ENCODE measurements at regions not wholly inside any gene's neighbourhood (a gene's known extent, or its start where the extent isn't known, plus 50 kb on each side); places are given as distances from the start of the nearest gene placed in this dataset.

- in situ Hi-C loops (cut with MboI; ENCODE audit: low pct_unique_long_range_greater_than_20kb, low sequenced_read_pairs, unreplicated experiment), result no loop called here
- TF ChIP-seq CTCF (IDR thresholded peaks at IDR 0.05; ENCODE audit: extremely low read depth, insufficient read depth, missing control alignments), result no peak
- no peak for DNase-seq (ENCODE audit: low spot score)
Observed at GRCh38 chr1:55466373-55466772, 251.2 kb upstream of the USP24 start.

- in situ Hi-C loops (cut with MboI; ENCODE audit: low pct_unique_long_range_greater_than_20kb, low sequenced_read_pairs, unreplicated experiment), result no loop called here
- no peak for TF ChIP-seq CTCF (IDR thresholded peaks at IDR 0.05; ENCODE audit: extremely low read depth, insufficient read depth, missing control alignments)
- no peak for DNase-seq (ENCODE audit: low spot score)
Observed at GRCh38 chr1:55464550-55464949, 249.4 kb upstream of the USP24 start.

GRCh38 chr1:55463814-55464475 lies 248.8 kb upstream of the USP24 start:
- in situ Hi-C loops (cut with MboI; ENCODE audit: low pct_unique_long_range_greater_than_20kb, low sequenced_read_pairs, unreplicated experiment), result no loop called here
- DNase-seq (ENCODE audit: low spot score), result no peak
- TF ChIP-seq CTCF (IDR thresholded peaks at IDR 0.05; ENCODE audit: extremely low read depth, insufficient read depth, missing control alignments), result no peak

- in situ Hi-C loops (cut with MboI; ENCODE audit: low pct_unique_long_range_greater_than_20kb, low sequenced_read_pairs, unreplicated experiment), result no loop called here
- TF ChIP-seq CTCF (IDR thresholded peaks at IDR 0.05; ENCODE audit: extremely low read depth, insufficient read depth, missing control alignments), result no peak
- DNase-seq (ENCODE audit: low spot score), result no peak
Observed at GRCh38 chr1:55457874-55458273, 242.7 kb upstream of the USP24 start.

GRCh38 chr1:55456971-55457370 lies 241.8 kb upstream of the USP24 start:
- no peak for DNase-seq (ENCODE audit: low spot score)
- no peak for TF ChIP-seq CTCF (IDR thresholded peaks at IDR 0.05; ENCODE audit: extremely low read depth, insufficient read depth, missing control alignments)
- in situ Hi-C loops (cut with MboI; ENCODE audit: low pct_unique_long_range_greater_than_20kb, low sequenced_read_pairs, unreplicated experiment), result no loop called here

GRCh38 chr1:55448261-55448660 lies 233.1 kb upstream of the USP24 start:
- in situ Hi-C loops (cut with MboI; ENCODE audit: low pct_unique_long_range_greater_than_20kb, low sequenced_read_pairs, unreplicated experiment), result no loop called here
- no peak for DNase-seq (ENCODE audit: low spot score)
- no peak for TF ChIP-seq CTCF (IDR thresholded peaks at IDR 0.05; ENCODE audit: extremely low read depth, insufficient read depth, missing control alignments)
